AG09309 (cell line): ENCODE measurements at regions not wholly inside any gene's neighbourhood (a gene's known extent, or its start where the extent isn't known, plus 50 kb on each side); places are given as distances from the start of the nearest gene placed in this dataset.

Experiments used
- DNase-seq: peaks from one replicate; pipeline ENCODE4 v3.0.0-alpha.2; 2010; ENCODE audit warnings: low read depth
- H3K4me3 ChIP-seq: 2 replicates; pipeline ENCODE4 v1.5.1; 2011; ENCODE audit warnings: mild to moderate bottlenecking, low read depth, low read length, moderate library complexity; ENCODE audit not compliant: control insufficient read depth
- CTCF ChIP-seq: IDR thresholded peaks from 2 replicates; pipeline ENCODE4 v1.5.1; 2011; ENCODE audit warnings: mild to moderate bottlenecking, low read depth, low read length, inconsistent platforms; ENCODE audit not compliant: insufficient read depth, control insufficient read depth; ENCODE audit errors: missing control alignments

DNA sequence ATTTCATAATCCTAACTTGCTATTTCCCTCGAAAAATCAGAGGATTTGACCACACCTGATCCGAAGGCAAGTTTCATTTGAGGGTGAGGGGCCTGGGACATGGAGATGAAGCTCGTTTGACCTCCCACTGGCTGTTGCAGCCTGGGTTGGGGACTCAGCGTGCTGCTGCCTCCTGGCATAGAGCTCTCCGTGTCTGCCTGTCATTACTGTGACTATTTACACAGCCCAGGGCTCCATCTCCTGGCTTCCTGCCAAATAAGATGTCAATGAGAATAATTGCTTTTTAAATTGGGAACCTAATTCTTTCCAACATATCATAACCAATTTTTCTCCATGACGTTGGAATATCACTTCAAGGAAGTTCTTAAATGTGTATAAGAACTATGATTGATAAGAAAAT lies 139.3 kb upstream of the COBL start:
- DNase-seq = no peak
- no peak for TF ChIP-seq CTCF
- H3K4me3 ChIP-seq = no peak overlapping the region

GRCh38 chr7:51455513-51455912 lies 138.9 kb upstream of the COBL start:
- no peak for DNase-seq
- no peak overlapping the region for H3K4me3 ChIP-seq
- TF ChIP-seq CTCF = no peak

DNA sequence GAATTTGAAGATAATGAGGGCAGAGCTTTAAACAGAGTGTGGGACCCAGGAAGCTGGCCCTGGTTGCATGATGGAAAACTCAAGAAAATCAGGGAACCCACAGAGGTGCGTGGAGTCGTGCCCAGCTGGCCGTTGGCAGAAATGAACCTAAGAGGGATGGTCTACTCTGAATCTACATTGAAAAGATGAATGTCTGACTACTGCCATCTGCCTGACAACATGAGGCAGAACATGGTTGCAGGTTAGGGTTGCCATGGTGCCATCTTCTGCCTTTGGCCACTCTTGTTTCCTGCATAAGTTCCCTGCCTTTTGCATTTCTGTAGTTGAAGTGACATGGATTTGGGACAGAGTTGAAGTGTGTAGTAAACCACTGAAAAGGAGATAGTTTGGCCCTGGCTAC lies 138.5 kb upstream of the COBL start:
- no peak for DNase-seq
- H3K4me3 ChIP-seq = no peak overlapping the region
- no peak for TF ChIP-seq CTCF

GRCh38 chr7:51452694-51453093 lies 136.1 kb upstream of the COBL start:
- no peak for DNase-seq
- no peak for TF ChIP-seq CTCF
- H3K4me3 ChIP-seq = no peak overlapping the region

GRCh38 chr7:51451751-51452476 lies 135.3 kb upstream of the COBL start:
- DNase-seq = no peak
- no peak for TF ChIP-seq CTCF
- no peak overlapping the region for H3K4me3 ChIP-seq

DNA sequence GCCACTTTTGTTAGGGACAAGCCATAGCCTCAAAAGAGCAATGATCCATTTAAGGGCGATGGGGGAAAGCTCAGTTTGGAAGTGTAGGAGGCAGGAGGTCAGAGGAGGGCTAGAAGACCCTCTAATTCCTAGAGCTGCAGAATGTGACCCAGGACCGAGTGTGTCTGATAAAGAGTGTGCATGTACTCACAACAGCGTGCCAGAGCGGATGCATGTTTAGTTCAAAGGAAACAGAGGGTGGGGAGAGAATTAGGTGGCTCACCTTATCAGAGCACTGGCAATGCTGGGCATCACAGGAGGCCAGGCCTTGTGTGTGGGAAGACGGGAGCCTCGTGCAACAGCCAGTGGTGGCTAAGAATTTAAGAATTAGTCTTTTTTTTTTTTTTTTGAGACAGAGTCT lies 133.9 kb upstream of the COBL start:
- DNase-seq = no peak
- H3K4me3 ChIP-seq = no peak overlapping the region
- TF ChIP-seq CTCF = no peak
